ENCODE measurements at regions not wholly inside any gene's neighbourhood (a gene's known extent, or its start where the extent isn't known, plus 50 kb on each side); places are given as distances from the start of the nearest gene placed in this dataset.

GRCh38 chr4:93983140-93983539 is 154.6 kb downstream of the ATOH1 start:
- no peak for TF ChIP-seq CTCF (IDR thresholded peaks at IDR 0.05)
- TF ChIP-seq POLR2A (IDR thresholded peaks at IDR 0.05) = no peak
- no peak for DNase-seq
- WGBS, 2 donors = 89 to 91% methylated on average over 3 of the region's 3 CpGs
- Histone ChIP-seq H3K4me3 (replicated peaks in 1 of 3) (no peak overlapping the region), H3K4me1 (no peaks in the 10 kb centered on the region), H3K36me3 (no peaks in the 10 kb centered on the region), H3K9me3 (no peaks in the 10 kb centered on the region), H3K27me3 (no peaks in the 10 kb centered on the region), H3K27ac (no peak overlapping the region)
- intact Hi-C loops (cut with DNase I) = no loop called here

GRCh38 chr4:93994175-93994994 is 165.8 kb downstream of the ATOH1 start:
- TF ChIP-seq POLR2A (IDR thresholded peaks at IDR 0.05) (no peak), CTCF (IDR thresholded peaks at IDR 0.05) (no peak)
- Histone ChIP-seq H3K4me1 (no peaks in the 10 kb centered on the region), H3K4me3 (replicated peaks in 1 of 3) (no peak overlapping the region), H3K27ac (no peak overlapping the region), H3K9me3 (no peaks in the 10 kb centered on the region), H3K27me3 (no peaks in the 10 kb centered on the region), H3K36me3 (no peaks in the 10 kb centered on the region)
- 88 to 92% methylated on average over 5 of the region's 5 CpGs for WGBS, 2 donors
- DNase-seq = no peak
- intact Hi-C loops (cut with DNase I) = no loop called here

GRCh38 chr4:93996895-93997294 is 168.3 kb downstream of the ATOH1 start:
- intact Hi-C loops (cut with DNase I) = no loop called here
- no peak for DNase-seq
- H3K9me3 ChIP-seq = no peaks in the 10 kb centered on the region
- no peak overlapping the region for H3K4me3 ChIP-seq (replicated peaks in 1 of 3)
- H3K27ac ChIP-seq = no peak overlapping the region
- WGBS, 2 donors = 82 to 84% methylated on average over 1 of the region's 1 CpG
- H3K36me3 ChIP-seq = no peaks in the 10 kb centered on the region
- no peak for TF ChIP-seq CTCF (IDR thresholded peaks at IDR 0.05)
- TF ChIP-seq POLR2A (IDR thresholded peaks at IDR 0.05) = no peak
- H3K4me1 ChIP-seq = no peaks in the 10 kb centered on the region
- H3K27me3 ChIP-seq = no peaks in the 10 kb centered on the region

- Histone ChIP-seq H3K4me3 (replicated peaks in 1 of 3) (no peak overlapping the region), H3K4me1 (no peaks in the 10 kb centered on the region), H3K27ac (no peak overlapping the region), H3K36me3 (no peaks in the 10 kb centered on the region), H3K27me3 (no peaks in the 10 kb centered on the region), H3K9me3 (no peaks in the 10 kb centered on the region)
- 27 to 34% methylated on average over 1 of the region's 1 CpG for WGBS, 2 donors
- no peak for TF ChIP-seq CTCF (IDR thresholded peaks at IDR 0.05)
- TF ChIP-seq POLR2A (IDR thresholded peaks at IDR 0.05) = no peak
- no peak for DNase-seq
- intact Hi-C loops (cut with DNase I) = no loop called here
Observed at GRCh38 chr4:94000559-94000958, 172.0 kb downstream of the ATOH1 start.

GRCh38 chr4:94006932-94007331 is 178.4 kb downstream of the ATOH1 start:
- Histone ChIP-seq H3K4me3 (replicated peaks in 1 of 3) (no peak overlapping the region), H3K27me3 (no peaks in the 10 kb centered on the region), H3K9me3 (no peaks in the 10 kb centered on the region), H3K27ac (no peak overlapping the region), H3K36me3 (no peaks in the 10 kb centered on the region), H3K4me1 (no peaks in the 10 kb centered on the region)
- DNase-seq = no peak
- intact Hi-C loops (cut with DNase I) = no loop called here
- 80 to 85% methylated on average over 1 of the region's 1 CpG for WGBS, 2 donors
- TF ChIP-seq POLR2A (IDR thresholded peaks at IDR 0.05) = no peak
- TF ChIP-seq CTCF (IDR thresholded peaks at IDR 0.05) = no peak

Data from thyroid gland (tissue), 4 donors.